SW 1271 (cell line): ENCODE measurements at regions not wholly inside any gene's neighbourhood (a gene's known extent, or its start where the extent isn't known, plus 50 kb on each side); places are given as distances from the start of the nearest gene placed in this dataset.

Experiments used
- DNase-seq, 2 experiments: peaks; one replicate each; lab custom pipeline; 2025; lab: John Stamatoyannopoulos, UW

GRCh38 chr1:177479600-177479999 is 308.8 kb downstream of the BRINP2 start:
- DNase-seq: no peak

GRCh38 chr1:177476676-177477075 is 305.9 kb downstream of the BRINP2 start:
- DNase-seq: no peak

GRCh38 chr1:177472567-177472966 is 301.8 kb downstream of the BRINP2 start:
- no peak for DNase-seq

GRCh38 chr1:177471244-177471643 is 300.5 kb downstream of the BRINP2 start:
- DNase-seq: no peak

- DNase-seq: no peak
Observed at GRCh38 chr1:177469519-177469918, 298.8 kb downstream of the BRINP2 start.

GRCh38 chr1:177466286-177466685 is 295.5 kb downstream of the BRINP2 start:
- DNase-seq: no peak

GRCh38 chr1:177464686-177465085 is 293.9 kb downstream of the BRINP2 start:
- no peak for DNase-seq

- DNase-seq: no peak
Observed at GRCh38 chr1:177451191-177451590, 280.4 kb downstream of the BRINP2 start.

- DNase-seq: no peak
Observed at GRCh38 chr1:177448652-177449357, 278.0 kb downstream of the BRINP2 start.

- DNase-seq: no peak
Observed at GRCh38 chr1:177448036-177448615, 277.4 kb downstream of the BRINP2 start.

- DNase-seq: no peak
Observed at GRCh38 chr1:177444997-177445746, 274.4 kb downstream of the BRINP2 start.

GRCh38 chr1:177443003-177443402 is 272.2 kb downstream of the BRINP2 start:
- no peak for DNase-seq

GRCh38 chr1:177442584-177442983 is 271.8 kb downstream of the BRINP2 start:
- DNase-seq: no peak

GRCh38 chr1:177441281-177441680 is 270.5 kb downstream of the BRINP2 start:
- no peak for DNase-seq

GRCh38 chr1:177440821-177441220 is 270.1 kb downstream of the BRINP2 start:
- no peak for DNase-seq

- DNase-seq: no peak
Observed at GRCh38 chr1:177439301-177439700, 268.5 kb downstream of the BRINP2 start.

GRCh38 chr1:177435364-177435763 is 264.6 kb downstream of the BRINP2 start:
- DNase-seq: no peak

- no peak for DNase-seq
Observed at GRCh38 chr1:177432897-177433296, 262.1 kb downstream of the BRINP2 start.

- no peak for DNase-seq
Observed at GRCh38 chr1:177431123-177431522, 260.4 kb downstream of the BRINP2 start.

- DNase-seq: no peak
Observed at GRCh38 chr1:177429234-177429633, 258.5 kb downstream of the BRINP2 start.

- DNase-seq: no peak
Observed at GRCh38 chr1:177427811-177428210, 257.1 kb downstream of the BRINP2 start.

- no peak for DNase-seq
Observed at GRCh38 chr1:177426497-177426896, 255.7 kb downstream of the BRINP2 start.

- no peak for DNase-seq
Observed at GRCh38 chr1:177425199-177425598, 254.4 kb downstream of the BRINP2 start.
